ENCODE measurements at regions not wholly inside any gene's neighbourhood (a gene's known extent, or its start where the extent isn't known, plus 50 kb on each side); places are given as distances from the start of the nearest gene placed in this dataset.

DNA sequence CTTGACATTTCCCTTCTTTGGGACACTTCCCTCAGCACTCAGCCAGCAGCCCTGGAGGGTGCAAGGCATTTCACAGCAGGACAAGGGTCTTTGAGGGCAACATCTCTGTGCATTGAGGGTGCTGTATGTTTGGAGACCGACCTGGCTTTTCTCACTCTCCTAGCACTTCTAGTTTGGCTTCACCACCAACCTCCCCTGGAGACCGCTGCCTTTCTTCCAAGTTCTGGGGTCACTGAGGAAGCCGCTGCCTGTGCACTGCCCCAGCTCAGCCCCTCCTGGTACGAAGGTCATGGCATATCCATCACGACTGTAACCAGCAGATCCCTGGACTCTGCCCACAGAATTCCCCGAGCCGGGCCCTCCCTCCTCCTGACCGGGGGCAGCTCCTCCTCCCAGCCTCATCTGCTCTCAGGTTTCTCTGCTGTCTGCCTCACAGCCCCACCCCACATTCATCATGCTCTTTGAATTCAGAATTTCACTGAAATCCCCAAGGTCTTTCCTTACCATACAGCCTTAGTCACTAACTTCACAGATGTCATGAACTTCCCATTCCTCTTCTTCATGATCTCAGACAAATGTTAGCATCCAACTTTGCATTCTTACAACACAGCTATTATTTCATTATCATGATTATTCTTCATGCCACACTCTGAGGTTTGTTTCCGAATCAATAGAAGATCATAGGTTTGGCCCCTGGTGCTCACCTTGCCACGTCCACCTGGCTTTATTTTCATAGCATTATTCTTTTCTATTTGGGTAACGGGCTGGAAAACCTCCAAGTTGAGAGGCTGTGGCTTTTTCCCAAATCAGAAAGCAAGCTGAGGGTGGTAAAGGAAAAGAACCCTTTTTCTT, 113.0 kb upstream of the COPS8 start:
- H3K9ac ChIP-seq (replicated peaks in 1 of 4; ENCODE audit: extremely low read depth in 1 of 4, low read depth in 3 of 4, low read length in 3 of 4), result no peak overlapping the region
- no peaks in the 10 kb centered on the region for H3K79me1 ChIP-seq (ENCODE audit: low read depth, low read length)
- H2BK120ac ChIP-seq (replicated peaks; ENCODE audit: low read depth, low read length), result peak overlapping the region; percentile 8
- H3K23me2 ChIP-seq (ENCODE audit: low read depth, low read length), result no peaks in the 10 kb centered on the region
- no peak overlapping the region for H3K27ac ChIP-seq (ENCODE audit: low read depth, low read length)
- no peak overlapping the region for H3K14ac ChIP-seq (ENCODE audit: insufficient read length)
- H3K56ac ChIP-seq (replicated peaks; ENCODE audit: insufficient read length, low read depth, low read length), result no peak overlapping the region
- peaks cover 0 to 17% (median 3%) of the 10 kb centered on the region in 4 experiments; a peak in 3 of 7 replicates for H3K4me1 ChIP-seq (replicated peaks in 1 of 4; ENCODE audit: control insufficient read depth in 3 of 4, insufficient read depth in 4 of 4, low read length in 3 of 4)
- no peaks in the 10 kb centered on the region for H3K9me3 ChIP-seq (ENCODE audit: insufficient read depth in 2 of 2, low read depth in 1 of 2, low read length in 1 of 2)
- H4K8ac ChIP-seq (ENCODE audit: extremely low read depth, insufficient read depth, low read length), result no peak overlapping the region
- H4K5ac ChIP-seq (ENCODE audit: insufficient read length, low read depth, low read length), result peak overlapping the region; percentile 6
- FAIRE-seq (no peak), DNase-seq (ENCODE audit: low read depth in 1 of 2, low spot score in 2 of 2) (no peak)
- no peaks in the 10 kb centered on the region for H3K36me3 ChIP-seq (ENCODE audit: control insufficient read depth in 2 of 4, insufficient read depth in 4 of 4, low read length in 3 of 4)
- H3K23ac ChIP-seq (ENCODE audit: insufficient read length), result no peak overlapping the region
- H2AK5ac ChIP-seq (ENCODE audit: low read depth, low read length), result no peak overlapping the region; the same call in 1 of the 2 replicates
- no peak overlapping the region for H3K4ac ChIP-seq (replicated peaks; ENCODE audit: insufficient read length, low read depth, low read length)
- no peak overlapping the region for H2BK20ac ChIP-seq (ENCODE audit: low read length)
- POLR2A ChIA-PET (ENCODE audit: partially characterized antibody), result no interaction called here
- no peak overlapping the region for H3K4me3 ChIP-seq (ENCODE audit: extremely low read depth in 1 of 4, insufficient read depth in 2 of 4, low read depth in 3 of 4, low read length in 4 of 4)
- no peak overlapping the region for H2BK15ac ChIP-seq (ENCODE audit: low read length)
- WGBS, 2 experiments (ENCODE audit: extremely low coverage in 1 of 2, insufficient coverage in 1 of 2, insufficient read length in 1 of 2, insufficient replicate concordance in 2 of 2, low coverage in 1 of 2, low lambda C conversion rate in 2 of 2, missing lambda C conversion rate in 1 of 2), result 91% methylated on average over 11 of the region's 11 CpGs; no CpG with 5 or more reads in 1 of the 2 experiments
- H2AFZ ChIP-seq (ENCODE audit: low read length), result no peak overlapping the region
- no peaks in the 10 kb centered on the region for H4K20me1 ChIP-seq (replicated peaks in 1 of 2; ENCODE audit: control insufficient read depth in 1 of 2, insufficient read depth in 2 of 2, low read length in 2 of 2)
- H3K27me3 ChIP-seq (replicated peaks in 1 of 4; ENCODE audit: control insufficient read depth in 3 of 4, extremely low read depth in 1 of 4, insufficient read depth in 3 of 4, low read length in 3 of 4), result no peaks in the 10 kb centered on the region
- H3K79me2 ChIP-seq (ENCODE audit: control insufficient read depth in 1 of 2, insufficient read depth in 2 of 2, low read length in 2 of 2), result no peaks in the 10 kb centered on the region
- H4K91ac ChIP-seq (replicated peaks; ENCODE audit: insufficient read length, low read length), result peak overlapping the region; percentile 87
- no peak overlapping the region for H3K4me2 ChIP-seq (ENCODE audit: insufficient read depth in 1 of 2, low read depth in 2 of 2, low read length in 2 of 2)
- no peak overlapping the region for H3K18ac ChIP-seq (ENCODE audit: extremely low read depth, low read length)
- no peak overlapping the region for H2BK5ac ChIP-seq (ENCODE audit: low read depth, low read length)
- no peak overlapping the region for H2BK12ac ChIP-seq (ENCODE audit: low read depth, low read length)
- CTCF ChIA-PET (ENCODE audit: partially characterized antibody), result interaction anchor here (0.9 kb wide), 1 partner anchor 383 kb away, joined by 3 read pairs; no protein-coding TSS in a partner anchor
- TF ChIP-seq, protein P1, sequence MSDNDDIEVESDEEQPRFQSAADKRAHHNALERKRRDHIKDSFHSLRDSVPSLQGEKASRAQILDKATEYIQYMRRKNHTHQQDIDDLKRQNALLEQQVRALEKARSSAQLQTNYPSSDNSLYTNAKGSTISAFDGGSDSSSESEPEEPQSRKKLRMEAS (IDR thresholded peaks at IDR 0.05), result no peak
- TF ChIP-seq SIRT6 (IDR thresholded peaks at IDR 0.05; ENCODE audit: low read length) (no peak), TCF12 (IDR thresholded peaks at IDR 0.05; ENCODE audit: low read depth, low read length) (no peak), SP2 (IDR thresholded peaks at IDR 0.05; ENCODE audit: low read length) (no peak), NRF1 (IDR thresholded peaks at IDR 0.05; ENCODE audit: low read depth, low read length) (no peak), EP300 (IDR thresholded peaks at IDR 0.05; ENCODE audit: borderline replicate concordance in 1 of 2, low read depth in 2 of 2, low read length in 2 of 2) (no peak), RXRA (IDR thresholded peaks at IDR 0.05; ENCODE audit: insufficient read depth, low read depth, low read length) (no peak), FOSL1 (IDR thresholded peaks at IDR 0.05; ENCODE audit: insufficient read depth, low read depth, low read length) (no peak), EZH2 (IDR thresholded peaks at IDR 0.05; ENCODE audit: low read depth, low read length, severe bottlenecking) (no peak), GTF2F1 (IDR thresholded peaks at IDR 0.05; ENCODE audit: borderline replicate concordance, low read depth, low read length) (no peak), CTBP2 (IDR thresholded peaks at IDR 0.05; ENCODE audit: borderline replicate concordance, insufficient read depth, insufficient read length, low read length) (no peak), CREB1 (IDR thresholded peaks at IDR 0.05) (no peak), SP4 (IDR thresholded peaks at IDR 0.05; ENCODE audit: low read length) (no peak)

Measured in H1 (cell line).